Duodenal mucosa (tissue), 2 donors: ENCODE measurements at regions not wholly inside any gene's neighbourhood (a gene's known extent, or its start where the extent isn't known, plus 50 kb on each side); places are given as distances from the start of the nearest gene placed in this dataset.
"Not testable (repeated sequence)": the region's sequence is repeated elsewhere in the genome, so short reads cannot be mapped to it uniquely, and the experiment has no call there.

Source experiments
- H3K27ac ChIP-seq: one replicate; pipeline ENCODE4 v1.7.0; 2013; ENCODE audit warnings: low read depth, low read length
- H3K27me3 ChIP-seq, 2 donors: one replicate each; pipeline ENCODE4 v1.7.0; 2013; ENCODE audit warnings: low read length in 2 of 2, control low read depth in 1 of 2; ENCODE audit not compliant: insufficient read depth in 2 of 2, control insufficient read depth in 1 of 2
- H3K36me3 ChIP-seq, 2 donors: one replicate each; pipeline ENCODE4 v1.7.0; 2013; ENCODE audit warnings: low read length in 2 of 2, control low read depth in 1 of 2; ENCODE audit not compliant: insufficient read depth in 2 of 2, control insufficient read depth in 1 of 2
- H3K4me1 ChIP-seq, 2 donors: one replicate each; pipeline ENCODE4 v1.7.0; 2013; ENCODE audit warnings: low read length in 2 of 2, control low read depth in 1 of 2; ENCODE audit not compliant: insufficient read depth in 2 of 2, control insufficient read depth in 1 of 2
- H3K4me3 ChIP-seq, 2 donors: one replicate each; pipeline ENCODE4 v1.7.0; 2013; ENCODE audit warnings: low read length in 2 of 2, low read depth in 1 of 2
- H3K9ac ChIP-seq, 2 donors: one replicate each; pipeline ENCODE4 v1.7.0; 2013; ENCODE audit warnings: low read length in 2 of 2, low read depth in 1 of 2
- H3K9me3 ChIP-seq, 2 donors: one replicate each; pipeline ENCODE4 v1.7.0; 2013; ENCODE audit warnings: low read length in 2 of 2, control low read depth in 1 of 2; ENCODE audit not compliant: control insufficient read depth in 1 of 2

- no peaks in the 10 kb centered on the region for H3K27me3 ChIP-seq
- H3K27ac ChIP-seq, result no peak overlapping the region
- H3K4me1 ChIP-seq, result no peaks in the 10 kb centered on the region
- no peaks in the 10 kb centered on the region for H3K9me3 ChIP-seq
- H3K9ac ChIP-seq, result no peak overlapping the region
- H3K4me3 ChIP-seq, result no peak overlapping the region
- no peaks in the 10 kb centered on the region for H3K36me3 ChIP-seq
Observed at GRCh38 chr5:17012289-17012688, 76.2 kb upstream of the MYO10 start.

GRCh38 chr5:17014686-17015085 lies 78.6 kb upstream of the MYO10 start:
- H3K4me3 ChIP-seq, result no peak overlapping the region
- H3K4me1 ChIP-seq, result no peaks in the 10 kb centered on the region

DNA sequence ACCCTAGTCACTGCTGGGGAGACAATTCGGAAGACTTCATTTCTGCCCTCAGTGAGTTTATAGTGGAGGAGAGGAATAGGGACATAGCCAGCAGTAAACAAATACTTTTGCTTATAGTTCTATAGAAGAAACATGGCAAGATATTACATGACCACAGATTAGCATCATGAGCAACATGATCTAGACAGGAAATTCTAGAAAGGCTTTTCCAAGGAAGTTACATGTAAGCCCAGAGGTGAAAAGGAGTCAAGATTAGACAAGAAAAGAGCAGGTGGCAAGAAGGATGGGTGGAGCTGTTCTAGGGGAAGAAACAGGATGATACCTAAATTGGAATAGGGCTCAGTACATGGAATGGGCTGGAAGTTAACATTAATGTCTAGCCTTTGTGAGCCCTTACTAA lies 82.8 kb upstream of the MYO10 start:
- peaks cover 0 to 4% of the 10 kb centered on the region in 2 donors for H3K4me1 ChIP-seq
- H3K9ac ChIP-seq, result no peak overlapping the region
- no peak overlapping the region for H3K4me3 ChIP-seq
- H3K27ac ChIP-seq, result no peak overlapping the region
- H3K36me3 ChIP-seq, result no peaks in the 10 kb centered on the region
- H3K9me3 ChIP-seq, result no peaks in the 10 kb centered on the region
- no peaks in the 10 kb centered on the region for H3K27me3 ChIP-seq

More at GRCh38 chr5:17014686-17015085, 78.6 kb upstream of the MYO10 start:
- Histone ChIP-seq H3K9me3 (no peaks in the 10 kb centered on the region), H3K9ac (no peak overlapping the region), H3K27ac (no peak overlapping the region), H3K36me3 (no peaks in the 10 kb centered on the region), H3K27me3 (no peaks in the 10 kb centered on the region)

GRCh38 chr5:17019324-17019723 lies 83.2 kb upstream of the MYO10 start:
- peaks cover 0 to 4% of the 10 kb centered on the region in 2 donors for H3K4me1 ChIP-seq
- no peaks in the 10 kb centered on the region for H3K9me3 ChIP-seq
- no peaks in the 10 kb centered on the region for H3K36me3 ChIP-seq
- no peak overlapping the region for H3K9ac ChIP-seq
- H3K4me3 ChIP-seq, result no peak overlapping the region
- no peak overlapping the region for H3K27ac ChIP-seq
- no peaks in the 10 kb centered on the region for H3K27me3 ChIP-seq

DNA sequence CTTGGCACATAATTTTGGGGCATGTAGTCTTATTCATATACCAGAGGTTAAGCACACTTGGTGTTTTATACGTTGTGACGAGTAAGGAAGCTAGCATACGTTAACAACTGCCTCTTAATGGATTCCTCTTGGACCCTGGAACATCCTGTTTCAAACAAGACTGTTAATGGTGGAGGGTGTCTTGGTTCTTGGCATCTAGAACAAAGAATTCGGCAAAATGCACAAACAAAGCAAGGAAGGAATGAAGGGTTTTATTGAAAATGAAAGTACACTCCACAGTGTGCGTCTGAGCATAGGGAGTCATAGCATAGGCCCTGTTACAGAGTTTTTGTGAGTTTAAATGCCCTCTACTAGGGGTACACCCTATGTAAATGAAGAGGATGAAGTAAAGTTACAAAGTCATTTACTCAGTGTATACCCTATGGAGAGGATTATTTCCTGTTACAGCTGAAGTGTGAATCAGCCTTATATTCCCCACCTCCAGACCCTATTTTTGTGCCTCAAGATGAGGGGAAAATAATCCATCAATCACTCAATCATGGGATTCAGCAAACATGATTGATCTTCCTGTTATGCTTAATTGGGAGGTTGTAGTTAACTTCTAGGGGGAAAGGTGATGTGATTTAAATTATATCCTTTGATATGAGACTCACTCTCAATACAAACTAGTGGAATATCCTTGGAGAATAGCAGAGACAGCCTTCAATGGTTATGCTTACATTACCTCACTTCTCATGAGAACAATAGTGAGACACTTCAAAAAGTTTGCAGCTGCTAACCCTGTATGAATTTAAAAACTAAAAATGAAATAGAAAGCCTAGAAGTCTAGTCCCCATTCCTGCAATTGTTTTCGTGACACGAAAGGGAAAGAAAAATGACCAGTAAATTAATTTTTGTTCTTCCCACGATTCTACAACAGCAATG lies 84.9 kb upstream of the MYO10 start:
- H3K27me3 ChIP-seq, result no peaks in the 10 kb centered on the region
- no peaks in the 10 kb centered on the region for H3K36me3 ChIP-seq
- no peak overlapping the region for H3K4me3 ChIP-seq
- H3K4me1 ChIP-seq, result peaks cover 0 to 4% of the 10 kb centered on the region in 2 donors
- no peak overlapping the region for H3K9ac ChIP-seq
- no peak overlapping the region for H3K27ac ChIP-seq
- no peaks in the 10 kb centered on the region for H3K9me3 ChIP-seq

DNA sequence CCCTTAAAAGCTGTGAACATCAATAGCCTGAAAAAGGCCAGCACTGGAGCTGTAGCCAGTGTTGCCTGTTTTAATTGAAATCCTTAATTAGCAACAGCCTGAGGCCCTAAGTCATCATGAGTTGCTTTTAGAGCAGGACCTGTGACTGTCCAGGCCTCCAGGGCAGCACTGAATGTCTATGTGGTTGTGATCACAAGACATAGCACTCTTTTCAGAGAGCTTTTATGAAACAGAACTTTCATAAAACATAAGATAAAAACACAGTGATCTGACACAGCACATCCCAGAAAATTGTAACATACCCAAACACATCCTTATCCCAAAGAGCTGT lies 85.5 kb upstream of the MYO10 start:
- Histone ChIP-seq H3K9ac (no peak overlapping the region), H3K9me3 (no peaks in the 10 kb centered on the region)

GRCh38 chr5:17022296-17022695 lies 86.2 kb upstream of the MYO10 start:
- no peak overlapping the region for H3K9ac ChIP-seq
- H3K36me3 ChIP-seq, result no peaks in the 10 kb centered on the region
- no peaks in the 10 kb centered on the region for H3K27me3 ChIP-seq
- peaks cover 0 to 4% of the 10 kb centered on the region in 2 donors for H3K4me1 ChIP-seq
- H3K4me3 ChIP-seq, result no peak overlapping the region
- H3K27ac ChIP-seq, result no peak overlapping the region
- no peaks in the 10 kb centered on the region for H3K9me3 ChIP-seq

More for the DNA sequence above, 85.5 kb upstream of the MYO10 start:
- Histone ChIP-seq H3K27me3 (no peaks in the 10 kb centered on the region), H3K27ac (no peak overlapping the region), H3K4me1 (peaks cover 0 to 4% of the 10 kb centered on the region in 2 donors), H3K36me3 (no peaks in the 10 kb centered on the region), H3K4me3 (no peak overlapping the region)

- H3K4me3 ChIP-seq, result no peak overlapping the region
- peaks cover 0 to 4% of the 10 kb centered on the region in 2 donors for H3K4me1 ChIP-seq
- no peaks in the 10 kb centered on the region for H3K9me3 ChIP-seq
- no peak overlapping the region for H3K27ac ChIP-seq
- H3K27me3 ChIP-seq, result no peaks in the 10 kb centered on the region
- no peak overlapping the region for H3K9ac ChIP-seq
- H3K36me3 ChIP-seq, result no peaks in the 10 kb centered on the region
Observed at GRCh38 chr5:17024686-17025180, 88.6 kb upstream of the MYO10 start.

DNA sequence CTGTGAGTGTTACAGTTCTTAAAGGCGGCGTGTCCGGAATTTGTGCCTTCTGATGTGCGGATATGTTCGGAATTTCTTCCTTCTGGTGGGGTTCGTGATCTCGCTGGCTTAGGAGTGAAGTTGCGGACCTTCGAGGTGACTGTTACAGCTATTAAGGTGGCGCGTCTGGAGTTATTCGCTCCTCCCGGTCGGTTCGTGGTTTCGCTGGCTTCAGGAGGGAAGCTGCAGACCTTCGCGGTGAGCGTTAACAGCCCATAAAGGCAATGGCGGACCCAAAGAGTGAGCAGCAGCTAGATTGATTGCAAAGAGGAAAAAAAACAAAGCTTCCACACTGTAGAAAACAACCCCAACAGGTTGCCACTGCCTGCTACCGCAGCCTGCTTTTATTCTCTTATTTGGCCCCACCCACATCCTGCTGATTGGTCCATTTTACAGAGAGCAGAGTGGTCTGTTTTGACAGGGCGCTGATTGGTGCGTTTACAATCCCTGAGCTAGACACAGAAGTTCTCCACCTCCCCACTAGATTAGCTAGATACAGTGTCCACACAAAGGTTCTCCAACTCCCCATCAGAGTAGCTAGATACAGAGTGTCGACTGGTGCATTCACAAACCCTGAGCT lies 95.7 kb upstream of the MYO10 start:
- H3K27ac ChIP-seq, H3K9ac ChIP-seq, H3K4me1 ChIP-seq, H3K9me3 ChIP-seq, H3K4me3 ChIP-seq, H3K27me3 ChIP-seq, H3K36me3 ChIP-seq: not testable (repeated sequence)

DNA sequence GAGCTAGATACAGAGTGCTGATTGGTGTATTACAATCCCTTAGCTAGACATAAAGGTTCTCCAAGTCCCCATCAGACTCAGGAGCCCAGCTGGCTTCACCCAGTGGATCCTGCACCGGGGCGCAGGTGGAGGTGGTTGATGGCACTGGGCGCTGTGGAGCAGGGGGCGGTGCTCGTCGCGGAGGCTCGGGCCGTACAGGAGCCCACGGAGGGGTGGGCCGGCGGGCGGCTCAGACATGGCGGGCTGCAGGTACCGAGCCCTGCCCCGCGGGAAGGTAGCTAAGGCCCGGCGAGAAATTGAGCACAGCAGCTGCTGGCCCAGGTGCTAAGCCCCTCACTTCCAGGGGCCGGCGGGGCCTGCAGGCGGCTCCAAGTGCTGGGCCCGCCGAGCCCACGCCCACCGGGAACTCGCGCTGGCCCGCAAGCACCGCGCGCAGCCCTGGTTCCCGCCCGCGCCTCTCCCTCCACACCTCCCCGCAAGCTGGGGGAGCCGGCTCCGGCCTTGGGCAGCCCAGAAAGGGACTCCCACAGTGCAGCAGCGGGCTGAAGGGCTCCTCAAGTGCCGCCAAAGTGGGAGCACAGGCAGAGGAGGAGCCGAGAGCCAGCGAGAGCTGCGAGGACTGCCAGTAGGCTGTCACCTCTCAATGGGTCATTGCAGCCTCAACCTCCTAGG lies 96.4 kb upstream of the MYO10 start:
- not testable (repeated sequence) for H3K27me3 ChIP-seq, H3K9me3 ChIP-seq, H3K4me1 ChIP-seq, H3K4me3 ChIP-seq, H3K27ac ChIP-seq, H3K9ac ChIP-seq, H3K36me3 ChIP-seq
